ENCODE measurements at regions not wholly inside any gene's neighbourhood (a gene's known extent, or its start where the extent isn't known, plus 50 kb on each side); places are given as distances from the start of the nearest gene placed in this dataset.
A peak's percentile ranks its signal among the peaks of the same experiment; 100 is the strongest.
"Not testable (repeated sequence)": the region's sequence is repeated elsewhere in the genome, so short reads cannot be mapped to it uniquely, and the experiment has no call there.

GRCh38 chr14:105665247-105665950 lies 139.0 kb downstream of the TMEM121 start:
- POLR2A ChIA-PET = no interaction called here
- WGBS (ENCODE audit: missing lambda C conversion rate) = 37% methylated on average over 5 of the region's 9 CpGs
- no peak for ATAC-seq
- CTCF ChIA-PET = no interaction called here
- no peak for FAIRE-seq
- no peak overlapping the region for H3K4me3 ChIP-seq
- H3K27ac ChIP-seq = no peak overlapping the region
- no peak overlapping the region for H3K4me2 ChIP-seq
- no peaks in the 10 kb centered on the region for H3K4me1 ChIP-seq
- no peak for DNase-seq (ENCODE audit: low read depth in 1 of 2, low spot score in 1 of 2)
- H3K9me3 ChIP-seq = no peaks in the 10 kb centered on the region
- TF ChIP-seq MAZ (IDR thresholded peaks at IDR 0.05; ENCODE audit: borderline replicate concordance, low read depth, low read length) (no peak), EHF (CRISPR knock-in tag; IDR thresholded peaks at IDR 0.05) (no peak), RFX5 (IDR thresholded peaks at IDR 0.05) (no peak), RCOR1 (IDR thresholded peaks at IDR 0.05; ENCODE audit: low read depth, low read length) (no peak), HOXB13 (CRISPR knock-in tag; IDR thresholded peaks at IDR 0.05; ENCODE audit: low read depth) (no peak), ZFP36 (IDR thresholded peaks at IDR 0.05; ENCODE audit: borderline replicate concordance, partially characterized antibody) (no peak), RNF2 (IDR thresholded peaks at IDR 0.05; ENCODE audit: borderline replicate concordance, low read depth) (no peak), TP53 (CRISPR knock-in tag; IDR thresholded peaks at IDR 0.05) (no peak)

- ChIA-PET POLR2A (no interaction called here), CTCF (no interaction called here)
- Histone ChIP-seq H3K4me2 (no peak overlapping the region), H3K4me1 (no peaks in the 10 kb centered on the region), H3K27ac (no peak overlapping the region), H3K4me3 (no peak overlapping the region), H3K9me3 (no peaks in the 10 kb centered on the region)
- WGBS (ENCODE audit: missing lambda C conversion rate) = 0% methylated on average over 2 of the region's 6 CpGs
- ATAC-seq = no peak
- no peak for TF ChIP-seq JUNB (IDR thresholded peaks at IDR 0.05)
- no peak for TF ChIP-seq FOSB (CRISPR knock-in tag; IDR thresholded peaks at IDR 0.05)
- TF ChIP-seq HMGXB4 (CRISPR knock-in tag; IDR thresholded peaks at IDR 0.05; ENCODE audit: borderline replicate concordance) = no peak
- no peak for TF ChIP-seq ZSCAN20 (CRISPR knock-in tag; IDR thresholded peaks at IDR 0.05)
- TF ChIP-seq HES2 (IDR thresholded peaks at IDR 0.05) = no peak
- TF ChIP-seq RFX5 (IDR thresholded peaks at IDR 0.05) = no peak
- TF ChIP-seq JUN (IDR thresholded peaks at IDR 0.05) = no peak
- no peak for TF ChIP-seq RARB (CRISPR knock-in tag; IDR thresholded peaks at IDR 0.05)
- no peak for DNase-seq (ENCODE audit: low read depth in 1 of 2, low spot score in 1 of 2)
- no peak for FAIRE-seq
Observed at GRCh38 chr14:105665951-105666277, 139.5 kb downstream of the TMEM121 start.

- no peak overlapping the region for H3K4me2 ChIP-seq
- CTCF ChIA-PET = interaction anchor here (0.9 kb wide), 1 partner anchor 10 kb away, joined by 3 read pairs; no protein-coding TSS in a partner anchor
- no peak overlapping the region for H3K4me3 ChIP-seq
- DNase-seq (ENCODE audit: low read depth in 1 of 2, low spot score in 1 of 2) (no peak), ATAC-seq (no peak), FAIRE-seq (no peak)
- 29% methylated on average over 6 of the region's 6 CpGs for WGBS (ENCODE audit: missing lambda C conversion rate)
- H3K27ac ChIP-seq = no peak overlapping the region
- no peaks in the 10 kb centered on the region for H3K9me3 ChIP-seq
- no peaks in the 10 kb centered on the region for H3K4me1 ChIP-seq
- TF ChIP-seq JUNB (IDR thresholded peaks at IDR 0.05) (no peak), CTCF (IDR thresholded peaks at IDR 0.05) (no peak), TFCP2L1 (CRISPR knock-in tag; IDR thresholded peaks at IDR 0.05) (no peak), USF2 (IDR thresholded peaks at IDR 0.05) (no peak), FOSB (CRISPR knock-in tag; IDR thresholded peaks at IDR 0.05) (no peak), ESRRA (IDR thresholded peaks at IDR 0.05; ENCODE audit: borderline replicate concordance, low read length) (no peak), RCOR1 (IDR thresholded peaks at IDR 0.05; ENCODE audit: low read depth, low read length) (no peak), CHD4 (IDR thresholded peaks at IDR 0.05; ENCODE audit: borderline replicate concordance) (no peak), ZC3H11A (IDR thresholded peaks at IDR 0.05) (no peak), HEYL (CRISPR knock-in tag; IDR thresholded peaks at IDR 0.05) (no peak), HMGXB4 (CRISPR knock-in tag; IDR thresholded peaks at IDR 0.05; ENCODE audit: borderline replicate concordance) (no peak), MAX (IDR thresholded peaks at IDR 0.05) (no peak)
- POLR2A ChIA-PET = no interaction called here
Observed at GRCh38 chr14:105666420-105666819, 140.0 kb downstream of the TMEM121 start.

- H3K4me2 ChIP-seq; H3K4me1 ChIP-seq; DNase-seq (ENCODE audit: low read depth in 1 of 2, low spot score in 1 of 2); H3K27ac ChIP-seq; FAIRE-seq; POLR2A ChIA-PET; H3K4me3 ChIP-seq; H3K9me3 ChIP-seq: not testable (repeated sequence)
- 46% methylated on average over 17 of the region's 29 CpGs for WGBS (ENCODE audit: missing lambda C conversion rate)
- peak in 1 of 2 experiments; percentile 54; a peak in 4 of 6 replicates for ATAC-seq
- CTCF ChIA-PET = interaction anchor here (0.9 kb wide), 1 partner anchor 9 kb away, joined by 3 read pairs; no protein-coding TSS in a partner anchor
Observed at GRCh38 chr14:105666991-105667662, 140.7 kb downstream of the TMEM121 start.
